ENCODE measurements at regions not wholly inside any gene's neighbourhood (a gene's known extent, or its start where the extent isn't known, plus 50 kb on each side); places are given as distances from the start of the nearest gene placed in this dataset.

- ATAC-seq (peak; percentile 41), DNase-seq (ENCODE audit: missing footprints) (peak; percentile 75)
- intact Hi-C loops (cut with DNase I): no loop called here
Observed at GRCh38 chr13:40381935-40382764, 284.3 kb downstream of the FOXO1 start.

DNA sequence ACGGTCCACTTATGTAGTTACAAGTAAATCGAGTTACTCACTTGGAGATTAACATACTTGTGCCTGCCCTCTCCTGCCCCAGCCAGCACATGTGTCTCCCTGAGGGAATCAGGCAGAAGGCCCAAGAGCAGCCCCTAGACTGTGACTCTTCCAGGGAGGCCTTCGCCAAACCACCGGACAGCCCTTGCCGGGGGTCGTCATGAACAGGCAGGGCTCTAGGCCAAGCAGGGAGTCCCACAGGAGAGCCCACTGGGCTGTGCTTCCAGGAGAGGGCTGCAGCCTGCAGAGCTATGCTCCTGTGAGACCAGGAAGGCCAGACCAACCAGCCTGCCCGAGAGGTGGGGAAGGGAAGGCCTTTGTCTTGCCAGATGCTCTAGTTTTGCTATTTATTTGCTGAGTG is 283.3 kb downstream of the FOXO1 start:
- intact Hi-C loops (cut with DNase I): no loop called here
- ATAC-seq (peak; percentile 43), DNase-seq (ENCODE audit: missing footprints) (no peak)

DNA sequence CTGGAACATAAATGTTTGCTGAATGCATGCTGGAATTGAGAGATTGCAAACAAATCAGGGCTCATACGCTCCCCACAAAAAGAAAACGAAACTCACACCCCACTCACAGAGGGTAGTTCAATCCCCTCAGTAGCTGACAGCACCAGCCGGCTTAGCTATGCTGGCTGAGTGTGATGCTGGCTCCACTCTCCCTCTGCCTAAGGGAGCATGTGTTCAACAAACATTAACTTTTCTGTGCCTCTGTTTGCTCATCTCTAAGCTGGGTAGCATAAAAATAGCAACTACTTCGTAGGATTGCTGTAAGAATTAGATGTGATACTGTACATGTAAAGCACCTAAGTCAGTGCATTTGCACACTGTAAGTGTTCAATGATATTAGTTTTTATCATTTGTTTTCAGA is 282.6 kb downstream of the FOXO1 start:
- ATAC-seq: no peak
- DNase-seq (ENCODE audit: missing footprints): no peak
- intact Hi-C loops (cut with DNase I): no loop called here

GRCh38 chr13:40384976-40385857 is 281.2 kb downstream of the FOXO1 start:
- ATAC-seq (no peak), DNase-seq (ENCODE audit: missing footprints) (no peak)
- intact Hi-C loops (cut with DNase I): no loop called here

GRCh38 chr13:40385858-40386180 is 280.6 kb downstream of the FOXO1 start:
- DNase-seq (ENCODE audit: missing footprints) (no peak), ATAC-seq (no peak)
- intact Hi-C loops (cut with DNase I): no loop called here

- DNase-seq (ENCODE audit: missing footprints) (no peak), ATAC-seq (no peak)
- intact Hi-C loops (cut with DNase I): no loop called here
Observed at GRCh38 chr13:40386586-40386985, 279.9 kb downstream of the FOXO1 start.

- ATAC-seq (no peak), DNase-seq (ENCODE audit: missing footprints) (no peak)
- intact Hi-C loops (cut with DNase I): no loop called here
Observed at GRCh38 chr13:40387775-40388174, 278.7 kb downstream of the FOXO1 start.

DNA sequence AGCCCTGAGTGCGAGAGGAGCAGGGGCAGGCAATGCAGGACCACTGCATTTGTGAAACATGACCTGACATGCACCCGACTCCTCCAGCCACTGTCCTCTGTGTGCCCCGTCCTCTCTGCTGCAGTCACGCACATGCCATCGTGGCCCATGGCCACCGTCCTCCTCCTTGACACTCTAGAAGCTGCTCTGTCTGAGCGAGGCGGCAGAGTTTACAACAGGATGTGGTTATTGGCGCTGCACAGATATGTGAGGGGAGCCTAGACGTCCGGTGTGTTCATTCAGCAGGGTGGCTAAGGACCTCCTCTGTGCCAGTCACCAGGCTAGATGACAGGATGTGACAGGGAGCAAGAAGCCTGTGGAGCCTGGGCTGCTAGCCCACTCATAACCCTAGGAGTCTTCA is 277.8 kb downstream of the FOXO1 start:
- DNase-seq (ENCODE audit: missing footprints) (no peak), ATAC-seq (no peak)
- intact Hi-C loops (cut with DNase I): no loop called here

DNA sequence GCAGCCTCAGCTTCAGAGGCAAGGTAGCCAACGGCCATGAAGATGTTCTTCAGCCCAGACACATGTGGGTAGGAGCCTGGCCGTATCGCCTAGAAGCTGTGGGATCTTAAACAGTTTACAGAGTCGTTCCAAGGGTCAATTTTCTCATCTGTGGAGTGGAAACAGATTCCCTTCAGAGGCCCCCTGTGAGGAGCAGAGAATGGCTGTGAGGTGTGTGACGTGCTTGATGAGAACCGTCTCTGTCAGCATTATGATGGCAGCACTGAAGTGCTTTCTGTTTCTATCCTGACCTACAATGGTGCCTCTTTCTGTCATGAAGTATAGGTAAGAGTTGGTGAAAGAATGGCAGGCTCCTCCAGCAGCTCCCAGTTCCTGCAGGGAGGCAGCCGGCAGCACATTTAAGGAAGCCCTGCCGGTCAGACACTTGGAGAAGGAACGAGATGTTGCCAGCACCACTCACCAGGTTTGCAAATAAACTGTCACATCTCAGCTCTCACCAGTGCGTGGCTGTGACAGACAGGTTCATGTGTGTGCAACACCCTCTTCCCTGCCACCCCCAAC is 277.3 kb downstream of the FOXO1 start:
- peak; percentile 16 for ATAC-seq
- intact Hi-C loops (cut with DNase I): no loop called here
- no peak for DNase-seq (ENCODE audit: missing footprints)

- DNase-seq (ENCODE audit: missing footprints) (no peak), ATAC-seq (no peak)
- intact Hi-C loops (cut with DNase I): no loop called here
Observed at GRCh38 chr13:40390401-40390916, 276.0 kb downstream of the FOXO1 start.

DNA sequence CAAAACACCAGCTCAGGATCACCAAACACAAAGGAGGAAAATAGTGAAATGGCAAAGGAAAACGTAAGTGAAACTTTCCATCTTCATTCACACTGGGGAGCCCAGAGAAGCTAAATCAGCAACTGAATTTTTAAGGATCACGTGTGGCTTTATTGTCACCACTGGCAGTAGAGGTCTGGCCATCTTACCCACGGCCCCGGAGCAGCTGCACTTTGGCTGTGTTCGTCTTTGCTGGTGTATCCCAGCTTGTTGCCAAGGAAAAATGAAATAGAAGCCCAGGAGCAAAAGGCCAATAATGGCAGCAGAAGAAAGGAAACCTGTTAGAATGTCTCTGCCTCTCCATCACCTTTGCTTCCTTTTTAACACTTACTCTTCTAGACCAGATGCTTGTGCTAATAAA is 274.7 kb downstream of the FOXO1 start:
- no peak for DNase-seq (ENCODE audit: missing footprints)
- no peak for ATAC-seq
- intact Hi-C loops (cut with DNase I): no loop called here

GRCh38 chr13:40394304-40394985 is 272.0 kb downstream of the FOXO1 start:
- ATAC-seq (no peak), DNase-seq (ENCODE audit: missing footprints) (no peak)
- intact Hi-C loops (cut with DNase I): no loop called here

GRCh38 chr13:40398065-40398464 is 268.4 kb downstream of the FOXO1 start:
- no peak for ATAC-seq
- intact Hi-C loops (cut with DNase I): no loop called here
- DNase-seq (ENCODE audit: missing footprints): no peak

DNA sequence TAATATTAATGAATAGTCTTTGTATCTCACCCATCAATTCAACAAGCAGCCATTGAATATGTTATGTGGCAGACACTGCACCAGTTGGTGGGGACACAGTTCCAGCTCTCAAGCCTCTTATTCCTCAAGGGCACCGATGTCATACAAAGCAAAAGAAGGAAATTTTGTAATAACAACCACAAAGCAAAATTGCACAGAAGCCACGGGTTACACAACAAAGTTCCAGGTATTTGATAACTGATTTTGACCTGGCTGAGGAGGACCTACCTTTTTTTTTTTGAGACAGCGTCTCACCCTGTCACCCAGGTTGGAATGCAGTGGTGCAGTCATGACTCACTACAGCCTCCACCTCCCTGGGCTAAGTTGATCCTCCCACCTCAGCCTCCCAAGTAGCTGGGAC is 266.7 kb downstream of the FOXO1 start:
- DNase-seq (ENCODE audit: missing footprints): no peak

DNA sequence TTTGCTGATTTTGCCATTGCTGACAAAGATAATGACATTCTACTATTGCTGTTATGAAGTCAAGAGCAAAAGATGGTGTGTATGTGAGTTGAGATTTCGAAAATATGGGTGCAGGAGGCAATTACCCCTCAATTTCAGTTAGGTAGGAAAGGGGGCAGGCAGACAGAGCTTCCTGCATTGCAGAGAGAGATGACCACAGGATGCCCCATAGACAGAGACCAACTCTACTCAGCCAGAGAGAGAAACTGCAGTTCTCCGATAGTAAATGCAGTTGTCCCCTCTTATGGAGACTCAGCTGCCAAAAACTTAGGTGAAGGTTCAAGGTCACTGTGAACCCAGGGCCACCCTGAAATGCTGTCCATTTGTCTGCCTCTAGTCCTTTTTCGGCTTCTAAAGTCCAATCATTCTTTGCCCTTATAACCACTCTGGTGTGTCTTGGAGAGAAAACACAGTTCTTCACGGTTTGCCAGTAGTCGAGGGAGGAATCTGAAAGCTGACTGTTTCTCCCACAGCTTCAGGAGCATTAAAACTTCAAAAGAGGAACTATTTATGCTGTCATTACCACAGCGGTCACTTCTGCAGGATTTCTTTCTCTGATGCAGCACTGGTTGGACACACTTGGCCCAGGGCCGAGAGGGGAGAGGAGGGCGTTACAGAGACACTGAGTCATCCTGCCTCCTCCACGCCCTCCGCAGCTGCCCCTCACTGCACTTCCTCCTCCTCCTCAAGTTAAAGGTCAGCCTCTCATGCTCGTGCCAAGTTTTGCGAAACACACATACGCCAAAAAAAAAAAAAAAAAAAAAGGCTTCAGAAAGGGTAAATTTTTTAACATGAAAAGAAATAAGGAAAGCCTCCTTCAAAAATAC is 264.3 kb downstream of the FOXO1 start:
- DNase-seq (ENCODE audit: missing footprints) (peak; percentile 98), ATAC-seq (peak; percentile 97)
- intact Hi-C loops (cut with DNase I): loop anchor here (2.0 to 10.0 kb wide), 2 partner anchors 39 to 73 kb away; no protein-coding TSS in a partner anchor

More for the DNA sequence above, 266.7 kb downstream of the FOXO1 start:
- no peak for ATAC-seq
- intact Hi-C loops (cut with DNase I): loop anchor here (10.0 kb wide), 1 partner anchor 75 kb away; no protein-coding TSS in a partner anchor

GRCh38 chr13:40402931-40403431 is 263.5 kb downstream of the FOXO1 start:
- DNase-seq (ENCODE audit: missing footprints): no peak
- intact Hi-C loops (cut with DNase I): loop anchor here (2.0 to 10.0 kb wide), 2 partner anchors 38 to 72 kb away; no protein-coding TSS in a partner anchor
- no peak for ATAC-seq

GRCh38 chr13:40403509-40404241 is 262.8 kb downstream of the FOXO1 start:
- ATAC-seq (peak; percentile 53), DNase-seq (ENCODE audit: missing footprints) (no peak)
- intact Hi-C loops (cut with DNase I): loop anchor here (2.0 to 10.0 kb wide), 2 partner anchors 37 to 71 kb away; no protein-coding TSS in a partner anchor
